Stimulated activated CD4-positive, alpha-beta T cell treated with anti-CD3 and anti-CD28 coated beads, Interleukin-12 subunit alpha, Interleukin-12 subunit beta, amount 100 ng/mL, for 4 hours (primary cell): ENCODE measurements at regions not wholly inside any gene's neighbourhood (a gene's known extent, or its start where the extent isn't known, plus 50 kb on each side); places are given as distances from the start of the nearest gene placed in this dataset.
"Not testable (repeated sequence)": the region's sequence is repeated elsewhere in the genome, so short reads cannot be mapped to it uniquely, and the experiment has no call there.

Experiments used
- DNase-seq: peaks from one replicate; pipeline ENCODE4 v3.0.0-alpha.2; 2020

DNA sequence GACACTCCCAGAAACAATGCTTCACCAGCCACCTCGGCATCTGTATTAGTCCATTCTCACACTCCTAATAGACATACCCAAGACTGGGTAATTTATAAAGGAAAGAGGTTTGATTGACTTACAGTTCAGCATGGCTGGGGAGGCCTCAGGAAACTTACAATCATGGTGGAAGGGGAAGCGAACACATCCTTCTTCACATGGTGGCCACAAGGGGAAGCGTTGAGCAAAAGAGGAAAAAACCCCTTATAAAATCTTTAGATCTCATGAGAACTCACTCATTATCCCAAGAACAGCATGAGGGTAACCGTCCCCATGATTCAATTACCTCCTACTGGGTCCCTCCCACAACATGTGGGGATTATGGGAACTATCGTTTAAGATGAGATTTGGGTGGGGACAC is 140.9 kb downstream of the LIG4 start:
- not testable (repeated sequence) for DNase-seq

GRCh38 chr13:108070925-108071324 is 144.4 kb downstream of the LIG4 start:
- no peak for DNase-seq

DNA sequence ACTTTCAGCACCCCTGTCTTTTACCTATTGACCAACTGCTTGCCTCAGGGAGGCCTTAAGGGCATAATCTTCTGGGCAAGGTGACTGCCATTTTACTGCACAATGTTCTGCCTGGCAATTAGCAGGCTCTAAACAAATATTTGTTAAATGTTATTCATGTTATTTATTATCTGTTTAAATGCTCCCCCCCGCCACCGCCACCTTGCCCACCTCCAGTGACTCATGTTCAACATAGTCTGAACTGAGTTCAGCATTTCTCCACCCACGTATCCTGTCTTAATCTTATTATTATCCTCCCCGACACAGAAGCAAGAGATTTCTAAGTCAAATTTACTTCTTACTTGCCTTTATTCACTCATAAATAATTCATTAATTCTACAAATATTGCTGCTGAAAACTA is 144.8 kb downstream of the LIG4 start:
- DNase-seq: no peak

DNA sequence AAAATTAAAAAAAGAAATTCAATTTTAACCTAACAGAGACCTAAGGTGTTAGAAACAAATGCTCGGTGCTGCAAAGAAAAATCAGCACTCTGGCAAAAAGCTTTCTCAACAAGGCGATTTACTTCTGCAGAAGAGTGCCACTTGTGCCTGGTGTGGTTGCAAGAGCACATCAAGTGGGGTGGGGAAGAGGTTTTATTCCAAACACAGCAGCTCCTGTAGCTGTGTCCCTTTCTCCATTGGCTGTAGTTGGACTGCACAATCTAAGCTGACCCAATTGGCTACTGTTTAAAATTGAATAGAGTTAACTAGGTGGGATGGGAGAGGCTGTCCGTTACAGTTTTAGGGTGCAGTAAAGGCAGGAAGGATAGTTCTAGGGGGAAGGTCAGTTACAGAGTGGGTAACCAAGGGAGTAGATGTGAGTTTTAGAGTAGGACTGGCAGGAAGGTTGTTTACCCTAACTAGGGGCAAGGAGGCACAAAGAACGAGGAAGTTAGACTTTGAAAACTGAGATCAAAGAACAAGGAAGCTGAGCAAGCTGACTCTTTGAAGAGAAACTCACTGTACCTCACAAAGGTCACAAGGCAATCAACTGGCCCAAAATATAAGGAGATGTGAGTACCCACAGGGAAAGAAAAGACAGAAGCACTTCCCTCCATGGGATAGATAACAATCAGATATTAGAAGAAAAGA is 145.7 kb downstream of the LIG4 start:
- DNase-seq: no peak

DNA sequence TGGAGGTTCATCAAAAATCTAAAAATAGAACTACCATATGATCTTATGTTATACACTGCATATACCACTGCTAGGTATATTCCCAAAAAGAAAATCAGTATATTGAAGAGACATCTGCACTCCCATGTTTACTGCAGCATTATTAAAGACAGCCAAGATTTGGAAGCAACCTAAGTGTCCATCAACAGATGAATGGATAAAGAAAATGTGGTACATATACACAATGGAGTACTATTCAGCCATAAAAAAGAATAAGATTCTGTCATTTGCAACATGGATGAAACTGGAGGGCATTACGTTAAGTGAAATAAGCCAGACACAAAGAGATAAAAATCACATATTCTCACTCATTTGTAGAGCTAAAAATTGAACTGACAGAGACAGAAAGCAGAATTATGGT is 151.0 kb downstream of the LIG4 start:
- not testable (repeated sequence) for DNase-seq

- no peak for DNase-seq
Observed at GRCh38 chr13:108060111-108060510, 155.2 kb downstream of the LIG4 start.

DNA sequence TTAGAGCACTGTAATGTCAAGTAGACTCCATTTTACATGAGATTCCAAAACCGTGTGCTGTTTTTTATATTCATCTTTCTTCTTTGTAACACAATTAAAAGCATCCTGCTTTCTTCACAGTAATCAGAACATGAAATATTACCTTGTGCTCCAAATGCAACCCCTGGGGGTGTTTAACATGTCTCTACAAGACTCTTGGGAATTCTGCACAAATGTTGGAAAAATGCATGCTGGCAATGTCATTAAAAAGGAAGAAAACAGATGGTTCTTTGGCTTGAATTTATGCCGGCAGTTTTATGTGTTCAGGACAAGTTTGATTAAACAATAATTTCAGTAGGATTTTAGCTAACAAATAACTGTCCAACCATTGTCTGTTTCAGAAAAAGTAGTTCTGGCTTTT is 159.1 kb downstream of the LIG4 start:
- DNase-seq: no peak

GRCh38 chr13:108049211-108049610 is 166.1 kb downstream of the LIG4 start:
- DNase-seq: no peak

- DNase-seq: no peak
Observed at GRCh38 chr13:108044954-108045353, 170.4 kb downstream of the LIG4 start.

GRCh38 chr13:108042866-108043265 is 172.5 kb downstream of the LIG4 start:
- DNase-seq: not testable (repeated sequence)

DNA sequence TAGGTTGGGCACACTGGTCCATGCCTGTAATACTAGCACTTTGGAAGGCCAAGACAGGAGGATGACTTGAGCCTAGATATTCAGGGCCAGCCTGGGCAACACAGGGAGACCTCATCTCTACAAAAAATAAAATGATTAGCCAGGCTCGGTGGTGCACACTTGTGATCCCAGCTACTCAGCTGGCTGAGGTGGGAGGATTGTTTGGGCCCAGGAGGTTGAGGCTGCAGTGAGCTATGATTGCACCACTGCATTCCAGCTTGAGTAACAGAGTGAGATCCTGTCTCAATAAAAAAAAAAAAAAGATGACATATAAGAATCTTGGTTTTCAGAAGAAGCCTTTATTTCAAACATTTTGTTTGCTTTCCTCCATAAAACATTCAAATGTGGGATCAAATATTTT is 178.0 kb downstream of the LIG4 start:
- no peak for DNase-seq

DNA sequence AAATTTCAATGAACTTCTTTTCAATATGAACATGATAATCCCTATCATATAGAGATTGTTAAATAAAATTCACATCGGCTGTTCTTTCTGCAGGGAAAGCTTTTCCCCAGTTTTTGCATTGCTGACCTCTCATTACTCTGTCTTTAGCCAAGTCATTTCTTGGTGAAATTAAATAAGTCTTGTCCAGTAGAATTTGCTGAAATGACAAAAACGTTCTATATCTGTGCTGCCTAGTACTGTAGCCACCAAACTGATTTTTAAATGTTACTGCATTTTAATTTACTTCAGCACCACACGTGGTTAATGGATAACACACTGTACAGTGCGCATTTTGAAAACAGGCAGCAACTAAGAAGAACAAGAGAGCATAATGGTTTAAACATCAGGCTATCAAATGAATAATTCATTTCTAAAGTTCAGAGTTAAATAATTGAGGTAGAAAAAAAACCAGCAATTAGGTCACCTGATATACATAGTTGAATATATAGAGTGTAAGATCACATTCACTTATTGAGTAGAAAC is 178.9 kb downstream of the LIG4 start:
- DNase-seq: no peak

DNA sequence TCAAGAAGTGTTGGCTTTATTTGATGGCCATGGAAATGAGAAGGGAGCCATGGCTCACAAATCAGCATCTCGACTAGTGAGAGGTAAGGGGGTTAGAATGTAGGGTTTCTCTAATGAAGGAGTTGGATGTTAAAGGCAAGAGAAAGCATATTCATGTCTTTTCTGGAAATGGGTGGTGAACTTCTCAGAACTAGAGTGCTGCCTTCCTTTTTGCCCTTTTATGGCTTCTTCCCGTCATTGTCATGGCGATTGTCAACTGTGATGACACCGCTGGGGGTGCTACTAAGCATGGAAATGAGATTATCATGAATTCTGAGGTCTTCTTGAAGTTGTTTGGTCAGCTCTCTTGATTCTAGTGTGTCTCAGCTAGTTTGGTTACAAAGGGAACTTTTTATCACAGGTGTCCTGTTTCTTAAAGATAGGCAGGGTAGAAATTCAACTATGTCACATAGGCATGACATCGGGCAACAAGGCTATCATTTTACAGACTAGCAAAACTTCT is 180.4 kb downstream of the LIG4 start:
- DNase-seq: no peak

GRCh38 chr13:108033800-108034707 is 181.3 kb downstream of the LIG4 start:
- no peak for DNase-seq

- DNase-seq: no peak
Observed at GRCh38 chr13:108031865-108032264, 183.5 kb downstream of the LIG4 start.

GRCh38 chr13:108030769-108031168 is 184.6 kb downstream of the LIG4 start:
- no peak for DNase-seq

DNA sequence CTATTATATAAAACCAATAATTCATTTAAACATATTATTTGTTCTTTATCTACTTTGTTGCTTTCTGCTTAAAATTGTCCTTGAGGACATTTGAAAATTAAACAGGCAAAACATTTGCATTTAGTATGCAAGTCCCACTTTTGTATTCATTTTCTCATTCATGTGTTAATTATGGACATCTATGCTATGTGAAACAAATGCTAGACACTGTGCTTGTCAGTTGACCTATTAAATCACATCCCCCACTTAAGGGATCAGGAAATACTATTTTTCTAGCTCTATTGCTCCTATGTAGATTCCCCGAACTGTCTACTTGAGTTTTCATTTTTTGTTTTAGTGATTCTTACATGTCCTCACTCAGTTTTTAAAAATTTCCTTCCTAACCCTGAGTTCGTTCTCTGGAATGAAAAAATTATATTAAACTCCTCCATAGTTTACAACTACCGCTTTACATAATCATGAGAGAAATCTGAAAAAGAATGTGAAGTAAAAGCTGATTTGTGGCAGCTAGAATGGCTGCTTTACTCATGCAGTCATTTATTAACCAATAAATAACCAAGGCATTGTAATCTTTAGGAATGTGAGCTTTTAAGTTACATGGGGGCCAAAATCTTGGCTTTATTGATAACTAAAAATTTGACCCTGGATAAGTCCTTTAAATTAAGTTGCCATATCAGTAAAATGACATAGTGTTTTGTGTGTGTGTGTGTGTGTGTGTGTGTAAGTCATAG is 188.5 kb downstream of the LIG4 start:
- no peak for DNase-seq

GRCh38 chr13:108020027-108020426 is 195.3 kb downstream of the LIG4 start:
- no peak for DNase-seq

DNA sequence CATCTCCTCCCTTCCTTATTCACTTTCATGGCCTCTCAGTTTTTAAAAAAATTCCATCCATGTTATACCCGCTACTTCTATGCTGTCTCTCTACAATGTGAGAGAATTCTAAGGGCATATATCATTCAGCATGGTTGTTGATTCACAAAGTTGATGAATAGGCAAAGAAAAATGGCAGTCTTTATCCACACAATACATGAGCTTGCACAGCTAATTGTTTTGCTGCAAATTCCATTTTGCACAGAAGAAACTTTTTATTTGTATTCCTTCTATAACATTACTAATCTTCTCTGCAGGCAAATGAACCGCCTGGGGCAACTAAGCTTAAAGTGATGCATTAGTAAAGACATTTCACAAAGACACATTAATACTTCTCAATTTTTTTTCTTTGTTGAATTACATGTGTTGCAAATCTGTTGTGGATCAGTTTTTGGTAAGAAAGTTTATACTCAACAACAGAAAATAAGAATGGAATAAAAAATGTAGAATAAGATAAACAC is 196.9 kb downstream of the LIG4 start:
- DNase-seq: no peak

- no peak for DNase-seq
Observed at GRCh38 chr13:108006619-108007018, 208.7 kb downstream of the LIG4 start.

- DNase-seq: no peak
Observed at GRCh38 chr13:108005231-108005630, 210.1 kb downstream of the LIG4 start.

- no peak for DNase-seq
Observed at GRCh38 chr13:108003626-108004025, 211.7 kb downstream of the LIG4 start.

- no peak for DNase-seq
Observed at GRCh38 chr13:108000998-108001397, 214.3 kb downstream of the LIG4 start.
